Body of pancreas (tissue), 4 donors: ENCODE measurements at regions not wholly inside any gene's neighbourhood (a gene's known extent, or its start where the extent isn't known, plus 50 kb on each side); places are given as distances from the start of the nearest gene placed in this dataset.

ENCODE experiments used
- CTCF ChIP-seq, 7 experiments: fragments of 450-650 bp in 4 of 7; fragments of 200-600 bp in 3 of 7; sonication (generic) in 3 of 7; IDR thresholded peaks; one replicate each; pipeline ENCODE4 v1.5.1; 2016 to 2019; ENCODE audit warnings: antibody characterized with exemption in 7 of 7
- POLR2A ChIP-seq, 3 donors: fragments of 450-650 bp; IDR thresholded peaks; one replicate each; pipeline ENCODE4 v1.6.1; 2016; ENCODE audit warnings: antibody characterized with exemption in 3 of 3, mild to moderate bottlenecking in 2 of 3

GRCh38 chr5:124373883-124374282 lies 372.6 kb downstream of the ZNF608 start:
- TF ChIP-seq POLR2A (IDR thresholded peaks at IDR 0.05) (no peak), CTCF (IDR thresholded peaks at IDR 0.05) (no peak)
